ENCODE measurements at regions not wholly inside any gene's neighbourhood (a gene's known extent, or its start where the extent isn't known, plus 50 kb on each side); places are given as distances from the start of the nearest gene placed in this dataset.
A peak's percentile ranks its signal among the peaks of the same experiment; 100 is the strongest.

DNA sequence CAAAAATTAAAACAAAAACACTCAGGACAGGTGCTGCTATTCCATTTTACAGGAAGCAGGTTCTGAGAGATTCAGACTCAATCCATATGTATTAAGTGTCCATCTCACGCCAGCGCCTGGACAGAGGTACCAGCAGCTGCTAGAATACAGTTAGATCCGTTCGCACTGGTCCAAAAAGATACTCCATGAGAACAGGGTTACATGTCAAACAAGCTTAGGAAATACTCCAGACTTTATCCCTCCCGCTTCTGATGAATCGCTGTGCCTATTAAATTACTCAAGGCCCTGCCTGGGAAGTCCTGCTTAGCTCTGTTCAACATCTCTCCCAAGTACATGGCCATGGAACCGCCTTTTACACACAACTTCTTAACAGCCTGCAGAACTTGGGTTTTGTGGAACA lies 50.2 kb upstream of the SLC35C1 start:
- no peak overlapping the region for H3K9ac ChIP-seq (ENCODE audit: low read depth in 1 of 2, low read length in 2 of 2)
- H3K4me1 ChIP-seq (ENCODE audit: control insufficient read depth in 4 of 4, insufficient read depth in 4 of 4, low read length in 3 of 4), result no peaks in the 10 kb centered on the region
- H3K9me3 ChIP-seq (ENCODE audit: control insufficient read depth in 4 of 4, low read length in 3 of 4), result no peaks in the 10 kb centered on the region
- H3K27ac ChIP-seq (ENCODE audit: low read depth in 1 of 2, low read length in 2 of 2), result peak overlapping the region in 1 of 2 donors; percentile 5
- no peak for DNase-seq (ENCODE audit: low spot score)
- no peaks in the 10 kb centered on the region for H3K27me3 ChIP-seq (ENCODE audit: control insufficient read depth in 4 of 4, insufficient read depth in 4 of 4, low read length in 3 of 4)
- 87% methylated on average over 7 of the region's 7 CpGs for WGBS
- TF ChIP-seq, protein P1, sequence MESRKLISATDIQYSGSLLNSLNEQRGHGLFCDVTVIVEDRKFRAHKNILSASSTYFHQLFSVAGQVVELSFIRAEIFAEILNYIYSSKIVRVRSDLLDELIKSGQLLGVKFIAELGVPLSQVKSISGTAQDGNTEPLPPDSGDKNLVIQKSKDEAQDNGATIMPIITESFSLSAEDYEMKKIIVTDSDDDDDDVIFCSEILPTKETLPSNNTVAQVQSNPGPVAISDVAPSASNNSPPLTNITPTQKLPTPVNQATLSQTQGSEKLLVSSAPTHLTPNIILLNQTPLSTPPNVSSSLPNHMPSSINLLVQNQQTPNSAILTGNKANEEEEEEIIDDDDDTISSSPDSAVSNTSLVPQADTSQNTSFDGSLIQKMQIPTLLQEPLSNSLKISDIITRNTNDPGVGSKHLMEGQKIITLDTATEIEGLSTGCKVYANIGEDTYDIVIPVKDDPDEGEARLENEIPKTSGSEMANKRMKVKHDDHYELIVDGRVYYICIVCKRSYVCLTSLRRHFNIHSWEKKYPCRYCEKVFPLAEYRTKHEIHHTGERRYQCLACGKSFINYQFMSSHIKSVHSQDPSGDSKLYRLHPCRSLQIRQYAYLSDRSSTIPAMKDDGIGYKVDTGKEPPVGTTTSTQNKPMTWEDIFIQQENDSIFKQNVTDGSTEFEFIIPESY (IDR thresholded peaks at IDR 0.05), result no peak
- TF ChIP-seq JUND (IDR thresholded peaks at IDR 0.05) (no peak), FOXA2 (IDR thresholded peaks at IDR 0.05) (no peak), EGR1 (IDR thresholded peaks at IDR 0.05; ENCODE audit: low read depth in 2 of 2) (no peak), RAD21 (IDR thresholded peaks at IDR 0.05) (no peak), NR2F2 (IDR thresholded peaks at IDR 0.05) (no peak), SP1 (IDR thresholded peaks at IDR 0.05) (no peak), HNF4A (conservative IDR thresholded peaks at IDR 0.05) (no peak), YY1 (IDR thresholded peaks at IDR 0.05) (no peak), GABPA (IDR thresholded peaks at IDR 0.05 in 1 of 2, conservative IDR thresholded peaks at IDR 0.05 in 1 of 2) (no peak), FOXA1 (IDR thresholded peaks at IDR 0.05) (no peak), TAF1 (conservative IDR thresholded peaks at IDR 0.05) (no peak), RXRA (IDR thresholded peaks at IDR 0.05) (no peak), HNF4G (IDR thresholded peaks at IDR 0.05) (no peak)
- TF ChIP-seq, protein P2, sequence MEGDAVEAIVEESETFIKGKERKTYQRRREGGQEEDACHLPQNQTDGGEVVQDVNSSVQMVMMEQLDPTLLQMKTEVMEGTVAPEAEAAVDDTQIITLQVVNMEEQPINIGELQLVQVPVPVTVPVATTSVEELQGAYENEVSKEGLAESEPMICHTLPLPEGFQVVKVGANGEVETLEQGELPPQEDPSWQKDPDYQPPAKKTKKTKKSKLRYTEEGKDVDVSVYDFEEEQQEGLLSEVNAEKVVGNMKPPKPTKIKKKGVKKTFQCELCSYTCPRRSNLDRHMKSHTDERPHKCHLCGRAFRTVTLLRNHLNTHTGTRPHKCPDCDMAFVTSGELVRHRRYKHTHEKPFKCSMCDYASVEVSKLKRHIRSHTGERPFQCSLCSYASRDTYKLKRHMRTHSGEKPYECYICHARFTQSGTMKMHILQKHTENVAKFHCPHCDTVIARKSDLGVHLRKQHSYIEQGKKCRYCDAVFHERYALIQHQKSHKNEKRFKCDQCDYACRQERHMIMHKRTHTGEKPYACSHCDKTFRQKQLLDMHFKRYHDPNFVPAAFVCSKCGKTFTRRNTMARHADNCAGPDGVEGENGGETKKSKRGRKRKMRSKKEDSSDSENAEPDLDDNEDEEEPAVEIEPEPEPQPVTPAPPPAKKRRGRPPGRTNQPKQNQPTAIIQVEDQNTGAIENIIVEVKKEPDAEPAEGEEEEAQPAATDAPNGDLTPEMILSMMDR (IDR thresholded peaks at IDR 0.05; ENCODE audit: low read depth, low read length, missing input control), result no peak
- TF ChIP-seq, protein P3, sequence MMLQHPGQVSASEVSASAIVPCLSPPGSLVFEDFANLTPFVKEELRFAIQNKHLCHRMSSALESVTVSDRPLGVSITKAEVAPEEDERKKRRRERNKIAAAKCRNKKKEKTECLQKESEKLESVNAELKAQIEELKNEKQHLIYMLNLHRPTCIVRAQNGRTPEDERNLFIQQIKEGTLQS (IDR thresholded peaks at IDR 0.05), result no peak
- TF ChIP-seq, protein P4, sequence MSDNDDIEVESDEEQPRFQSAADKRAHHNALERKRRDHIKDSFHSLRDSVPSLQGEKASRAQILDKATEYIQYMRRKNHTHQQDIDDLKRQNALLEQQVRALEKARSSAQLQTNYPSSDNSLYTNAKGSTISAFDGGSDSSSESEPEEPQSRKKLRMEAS (IDR thresholded peaks at IDR 0.05), result no peak
- TF ChIP-seq, protein P5, sequence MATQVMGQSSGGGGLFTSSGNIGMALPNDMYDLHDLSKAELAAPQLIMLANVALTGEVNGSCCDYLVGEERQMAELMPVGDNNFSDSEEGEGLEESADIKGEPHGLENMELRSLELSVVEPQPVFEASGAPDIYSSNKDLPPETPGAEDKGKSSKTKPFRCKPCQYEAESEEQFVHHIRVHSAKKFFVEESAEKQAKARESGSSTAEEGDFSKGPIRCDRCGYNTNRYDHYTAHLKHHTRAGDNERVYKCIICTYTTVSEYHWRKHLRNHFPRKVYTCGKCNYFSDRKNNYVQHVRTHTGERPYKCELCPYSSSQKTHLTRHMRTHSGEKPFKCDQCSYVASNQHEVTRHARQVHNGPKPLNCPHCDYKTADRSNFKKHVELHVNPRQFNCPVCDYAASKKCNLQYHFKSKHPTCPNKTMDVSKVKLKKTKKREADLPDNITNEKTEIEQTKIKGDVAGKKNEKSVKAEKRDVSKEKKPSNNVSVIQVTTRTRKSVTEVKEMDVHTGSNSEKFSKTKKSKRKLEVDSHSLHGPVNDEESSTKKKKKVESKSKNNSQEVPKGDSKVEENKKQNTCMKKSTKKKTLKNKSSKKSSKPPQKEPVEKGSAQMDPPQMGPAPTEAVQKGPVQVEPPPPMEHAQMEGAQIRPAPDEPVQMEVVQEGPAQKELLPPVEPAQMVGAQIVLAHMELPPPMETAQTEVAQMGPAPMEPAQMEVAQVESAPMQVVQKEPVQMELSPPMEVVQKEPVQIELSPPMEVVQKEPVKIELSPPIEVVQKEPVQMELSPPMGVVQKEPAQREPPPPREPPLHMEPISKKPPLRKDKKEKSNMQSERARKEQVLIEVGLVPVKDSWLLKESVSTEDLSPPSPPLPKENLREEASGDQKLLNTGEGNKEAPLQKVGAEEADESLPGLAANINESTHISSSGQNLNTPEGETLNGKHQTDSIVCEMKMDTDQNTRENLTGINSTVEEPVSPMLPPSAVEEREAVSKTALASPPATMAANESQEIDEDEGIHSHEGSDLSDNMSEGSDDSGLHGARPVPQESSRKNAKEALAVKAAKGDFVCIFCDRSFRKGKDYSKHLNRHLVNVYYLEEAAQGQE (IDR thresholded peaks at IDR 0.05), result no peak
- no peaks in the 10 kb centered on the region for H3K36me3 ChIP-seq (ENCODE audit: control insufficient read depth in 4 of 4, insufficient read depth in 3 of 4, low read depth in 1 of 4, low read length in 3 of 4)
- H3K4me3 ChIP-seq (ENCODE audit: low read depth in 1 of 3, low read length in 3 of 3), result no peak overlapping the region
